ENCODE measurements at regions not wholly inside any gene's neighbourhood (a gene's known extent, or its start where the extent isn't known, plus 50 kb on each side); places are given as distances from the start of the nearest gene placed in this dataset.

GRCh38 chr1:102071451-102071850 lies 74.7 kb upstream of the OLFM3 start:
- no peak for DNase-seq (ENCODE audit: low spot score)

DNA sequence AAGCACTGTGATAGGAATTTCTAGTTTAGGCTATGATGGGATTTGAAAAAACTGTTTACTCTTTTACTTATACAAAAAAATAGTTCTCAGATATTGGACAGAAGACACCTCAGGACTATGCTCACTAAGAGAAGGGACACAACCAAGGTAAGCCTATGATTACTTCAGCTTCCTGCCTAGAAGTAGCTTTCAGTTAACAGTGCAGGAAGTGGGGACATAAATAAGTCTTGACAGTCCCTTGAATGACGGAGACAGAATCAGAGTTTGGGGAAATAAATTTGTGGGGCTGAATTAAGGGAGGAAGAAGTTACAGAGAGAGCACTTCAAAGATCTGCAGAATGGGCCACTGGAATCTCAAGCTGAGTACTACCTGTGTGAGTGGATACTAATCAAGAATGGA lies 53.8 kb upstream of the OLFM3 start:
- no peak for DNase-seq (ENCODE audit: low spot score)

GRCh38 chr1:102047724-102048123 lies 51.0 kb upstream of the OLFM3 start:
- DNase-seq (ENCODE audit: low spot score), result no peak

Measured in ecto neural progenitor cell (in vitro differentiated cells).